ENCODE measurements at regions not wholly inside any gene's neighbourhood (a gene's known extent, or its start where the extent isn't known, plus 50 kb on each side); places are given as distances from the start of the nearest gene placed in this dataset.
A peak's percentile ranks its signal among the peaks of the same experiment; 100 is the strongest.

GRCh38 chr7:109983618-109984017 is 1107.3 kb upstream of the LRRN3 start:
- DNase-seq, result no peak

GRCh38 chr7:109984729-109985128 is 1106.2 kb upstream of the LRRN3 start:
- no peak for DNase-seq

GRCh38 chr7:109986701-109987100 is 1104.2 kb upstream of the LRRN3 start:
- no peak for DNase-seq

- DNase-seq, result no peak
Measured at GRCh38 chr7:109996411-109996810, 1094.5 kb upstream of the LRRN3 start.

- DNase-seq, result no peak
Measured at GRCh38 chr7:109996927-109997326, 1094.0 kb upstream of the LRRN3 start.

GRCh38 chr7:109997837-109998236 is 1093.1 kb upstream of the LRRN3 start:
- DNase-seq, result no peak

- peak; percentile 27 for DNase-seq
Measured at GRCh38 chr7:110001254-110001938, 1089.5 kb upstream of the LRRN3 start.

- DNase-seq, result no peak
Measured at GRCh38 chr7:110003827-110004226, 1087.1 kb upstream of the LRRN3 start.

- DNase-seq, result peak; percentile 75
Measured at GRCh38 chr7:110007320-110008063, 1083.4 kb upstream of the LRRN3 start.

GRCh38 chr7:110010359-110010758 is 1080.6 kb upstream of the LRRN3 start:
- DNase-seq, result no peak

GRCh38 chr7:110017405-110017804 is 1073.5 kb upstream of the LRRN3 start:
- no peak for DNase-seq

GRCh38 chr7:110027385-110027784 is 1063.5 kb upstream of the LRRN3 start:
- DNase-seq, result no peak

- no peak for DNase-seq
Measured at GRCh38 chr7:110043519-110043918, 1047.4 kb upstream of the LRRN3 start.

- DNase-seq, result peak; percentile 12
Measured at GRCh38 chr7:110050785-110051184, 1040.1 kb upstream of the LRRN3 start.

- DNase-seq, result no peak
Measured at GRCh38 chr7:110051372-110051771, 1039.6 kb upstream of the LRRN3 start.

- no peak for DNase-seq
Measured at GRCh38 chr7:110056331-110056730, 1034.6 kb upstream of the LRRN3 start.

- DNase-seq, result no peak
Measured at GRCh38 chr7:110058401-110058800, 1032.5 kb upstream of the LRRN3 start.

GRCh38 chr7:110061387-110061786 is 1029.5 kb upstream of the LRRN3 start:
- no peak for DNase-seq

- DNase-seq, result peak; percentile 98
Measured at GRCh38 chr7:110065121-110065520, 1025.8 kb upstream of the LRRN3 start.

- DNase-seq, result no peak
Measured at GRCh38 chr7:110066843-110067242, 1024.1 kb upstream of the LRRN3 start.

- DNase-seq, result no peak
Measured at GRCh38 chr7:110071192-110071591, 1019.7 kb upstream of the LRRN3 start.

- no peak for DNase-seq
Measured at GRCh38 chr7:110075450-110075849, 1015.5 kb upstream of the LRRN3 start.

- DNase-seq, result no peak
Measured at GRCh38 chr7:110076194-110076593, 1014.7 kb upstream of the LRRN3 start.

- DNase-seq, result peak; percentile 16
Measured at GRCh38 chr7:110084181-110084807, 1006.6 kb upstream of the LRRN3 start.
